DOHH2 (cell line): ENCODE measurements at regions not wholly inside any gene's neighbourhood (a gene's known extent, or its start where the extent isn't known, plus 50 kb on each side); places are given as distances from the start of the nearest gene placed in this dataset.

ENCODE experiments used
- H3F3A ChIP-seq: fragments of 200-600 bp; sonication (generic), shearing (Covaris generic); 2 replicates; pipeline ENCODE4 v1.6.0; 2016; ENCODE audit warnings: antibody characterized with exemption, mild to moderate bottlenecking; ENCODE audit not compliant: control insufficient read depth, insufficient read depth
- H3K27ac ChIP-seq: fragments of 200-600 bp; sonication (generic); 2 replicates; pipeline ENCODE4 v1.5.1; 2014; ENCODE audit warnings: low read depth, mild to moderate bottlenecking, low read length, moderate library complexity
- H3K27me3 ChIP-seq: fragments of 200-600 bp; sonication (generic); 2 replicates; pipeline ENCODE4 v1.6.1; 2014; ENCODE audit warnings: mild to moderate bottlenecking, low read length, mixed read lengths; ENCODE audit not compliant: control insufficient read depth
- H3K36me3 ChIP-seq: fragments of 200-600 bp; sonication (generic); 2 replicates; pipeline ENCODE4 v1.6.1; 2014; ENCODE audit warnings: mild to moderate bottlenecking, low read length, moderate library complexity, mixed read lengths; ENCODE audit not compliant: control insufficient read depth
- H3K4me1 ChIP-seq: fragments of 200-600 bp; sonication (generic); 2 replicates; pipeline ENCODE4 v1.6.1; 2014; ENCODE audit warnings: mild to moderate bottlenecking, low read length, mixed read lengths; ENCODE audit not compliant: control insufficient read depth
- H3K4me2 ChIP-seq: fragments of 200-600 bp; sonication (generic); 2 replicates; pipeline ENCODE4 v1.6.0; 2014; ENCODE audit warnings: mild to moderate bottlenecking, low read length, moderate library complexity
- H3K4me3 ChIP-seq: fragments of 200-600 bp; sonication (generic); 2 replicates; pipeline ENCODE4 v1.5.1; 2014; ENCODE audit warnings: mild to moderate bottlenecking, low read length, mixed read lengths
- H3K79me2 ChIP-seq: fragments of 200-600 bp; sonication (generic); 2 replicates; pipeline ENCODE4 v1.6.1; 2014; ENCODE audit warnings: mild to moderate bottlenecking, low read length, mixed read lengths; ENCODE audit not compliant: control insufficient read depth
- H3K9me2 ChIP-seq: fragments of 200-600 bp; sonication (generic); replicated peaks from 2 replicates; pipeline ENCODE4 v1.6.1; 2014; ENCODE audit warnings: mild to moderate bottlenecking, low read length, mixed read lengths; ENCODE audit not compliant: control insufficient read depth
- H3K9me3 ChIP-seq: fragments of 200-600 bp; sonication (generic); 2 replicates; pipeline ENCODE4 v1.6.1; 2014; ENCODE audit warnings: antibody characterized with exemption, low read length, mixed read lengths; ENCODE audit not compliant: control insufficient read depth, insufficient read depth
- H4K20me1 ChIP-seq: fragments of 200-600 bp; sonication (generic); 2 replicates; pipeline ENCODE4 v1.6.0; 2014; ENCODE audit warnings: low read depth, mild to moderate bottlenecking, antibody characterized with exemption, low read length, moderate library complexity; ENCODE audit not compliant: control insufficient read depth, insufficient read depth
- CTCF ChIP-seq: fragments of 200-600 bp; sonication (generic); IDR thresholded peaks from one replicate; pipeline ENCODE4 v1.5.1; 2014; ENCODE audit warnings: antibody characterized with exemption, mild to moderate bottlenecking, low read depth, low read length; ENCODE audit not compliant: poor library complexity, severe bottlenecking
- EZH2phosphoT487 ChIP-seq: fragments of 200-600 bp; sonication (generic); IDR thresholded peaks from 2 replicates; pipeline ENCODE4 v1.6.1; 2017; ENCODE audit warnings: borderline replicate concordance, mild to moderate bottlenecking, antibody characterized with exemption, low read length, moderate library complexity, mixed read lengths

DNA sequence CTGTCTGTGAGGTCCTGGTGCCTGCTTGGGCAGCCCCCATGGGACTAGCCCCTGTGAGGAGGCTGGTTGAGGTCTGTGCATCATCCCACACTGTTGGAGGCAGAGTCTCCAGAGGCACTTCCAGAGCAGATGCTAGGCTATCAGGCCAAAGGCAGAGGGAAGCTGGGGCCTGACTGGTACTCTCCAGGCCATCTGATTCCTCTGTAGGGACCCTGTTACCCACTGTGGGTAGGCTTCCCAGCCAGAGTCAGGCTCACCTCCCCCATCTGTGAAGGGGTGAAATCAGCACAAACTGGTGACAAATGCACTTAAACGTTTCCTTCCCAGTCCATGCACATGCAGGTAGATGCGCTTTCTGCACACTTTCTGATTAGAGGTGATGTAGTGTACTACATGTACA is 212.6 kb upstream of the TOPAZ1 start:
- no peak overlapping the region for H3K27ac ChIP-seq
- H3K36me3 ChIP-seq: peaks cover 68% of the 10 kb centered on the region
- no peak overlapping the region for H3K4me2 ChIP-seq
- no peak for TF ChIP-seq CTCF
- no peak for TF ChIP-seq EZH2phosphoT487
- no peaks in the 10 kb centered on the region for H3K9me2 ChIP-seq
- H3K9me3 ChIP-seq: no peaks in the 10 kb centered on the region
- no peak overlapping the region for H3K4me3 ChIP-seq
- peaks cover 15% of the 10 kb centered on the region for H3K4me1 ChIP-seq
- H3K27me3 ChIP-seq: no peaks in the 10 kb centered on the region
- peaks cover 92% of the 10 kb centered on the region for H3K79me2 ChIP-seq
- H3F3A ChIP-seq: no peaks in the 10 kb centered on the region
- H4K20me1 ChIP-seq: peaks cover 6% of the 10 kb centered on the region; the same call in 1 of the 2 replicates

DNA sequence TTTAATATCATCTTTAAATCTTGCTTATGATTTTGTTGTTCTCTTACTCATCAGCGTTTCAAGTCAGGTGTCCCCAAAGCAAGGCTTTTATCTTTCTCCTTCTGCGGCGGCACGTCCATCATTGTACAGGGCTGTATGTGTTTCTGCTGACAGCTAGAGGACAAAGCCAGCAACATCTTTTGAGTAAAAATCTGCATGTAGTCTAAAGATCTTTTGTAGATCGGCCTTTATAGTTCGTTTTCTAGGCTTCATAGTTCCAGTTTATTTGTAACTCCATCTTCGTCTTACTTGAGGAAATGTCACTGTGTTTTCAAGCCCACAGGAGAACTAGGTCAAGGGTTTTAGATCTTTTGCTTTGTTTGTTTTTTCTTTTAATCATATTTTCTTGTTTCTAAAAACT is 211.4 kb upstream of the TOPAZ1 start:
- peaks cover 6% of the 10 kb centered on the region; the same call in 1 of the 2 replicates for H4K20me1 ChIP-seq
- H3K27ac ChIP-seq: no peak overlapping the region
- no peaks in the 10 kb centered on the region for H3K9me3 ChIP-seq
- H3K27me3 ChIP-seq: no peaks in the 10 kb centered on the region
- no peaks in the 10 kb centered on the region for H3K9me2 ChIP-seq
- peaks cover 86% of the 10 kb centered on the region for H3K79me2 ChIP-seq
- no peak for TF ChIP-seq EZH2phosphoT487
- TF ChIP-seq CTCF: no peak
- H3K4me1 ChIP-seq: peaks cover 15% of the 10 kb centered on the region
- H3F3A ChIP-seq: no peaks in the 10 kb centered on the region
- no peak overlapping the region for H3K4me3 ChIP-seq
- H3K4me2 ChIP-seq: no peak overlapping the region
- H3K36me3 ChIP-seq: peaks cover 71% of the 10 kb centered on the region

DNA sequence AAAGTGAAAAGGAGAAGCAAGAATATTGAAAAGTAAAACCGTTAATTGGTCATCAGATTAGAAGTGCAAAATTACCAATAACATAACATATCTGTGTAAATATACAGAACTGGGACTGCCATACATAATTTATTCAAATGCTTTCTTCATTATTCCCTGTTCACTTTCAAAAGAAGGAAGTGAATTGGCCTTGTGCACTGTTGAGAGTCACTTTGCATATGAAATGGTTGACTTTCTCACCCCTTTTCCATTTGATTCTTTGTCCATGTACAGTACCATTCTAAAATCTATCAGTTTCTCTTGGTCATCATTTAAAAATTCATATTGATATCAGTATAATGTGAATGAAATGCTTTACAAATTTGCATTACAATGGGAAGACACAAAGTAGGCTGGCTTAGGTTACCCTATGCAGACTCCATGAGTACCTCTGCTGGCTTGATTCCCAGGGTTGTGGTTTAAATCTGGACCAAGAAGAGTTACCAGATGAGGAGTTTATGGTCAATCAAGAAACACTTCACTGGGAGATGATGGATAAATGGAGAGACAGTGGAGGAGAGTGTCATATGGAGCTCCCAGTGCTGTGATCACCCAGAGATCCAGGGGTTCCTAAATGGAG is 210.9 kb upstream of the TOPAZ1 start:
- H3K27me3 ChIP-seq: no peaks in the 10 kb centered on the region
- H4K20me1 ChIP-seq: peaks cover 6% of the 10 kb centered on the region; the same call in 1 of the 2 replicates
- peaks cover 81% of the 10 kb centered on the region for H3K79me2 ChIP-seq
- peaks cover 68% of the 10 kb centered on the region for H3K36me3 ChIP-seq
- no peaks in the 10 kb centered on the region for H3F3A ChIP-seq
- H3K4me1 ChIP-seq: peaks cover 15% of the 10 kb centered on the region
- H3K4me2 ChIP-seq: no peak overlapping the region
- TF ChIP-seq CTCF: no peak
- TF ChIP-seq EZH2phosphoT487: no peak
- no peaks in the 10 kb centered on the region for H3K9me3 ChIP-seq
- H3K27ac ChIP-seq: no peak overlapping the region
- no peak overlapping the region for H3K4me3 ChIP-seq
- H3K9me2 ChIP-seq: no peaks in the 10 kb centered on the region
